ENCODE measurements at regions not wholly inside any gene's neighbourhood (a gene's known extent, or its start where the extent isn't known, plus 50 kb on each side); places are given as distances from the start of the nearest gene placed in this dataset.

- TF ChIP-seq CTCF (IDR thresholded peaks at IDR 0.05): no peak
- TF ChIP-seq POLR2A (IDR thresholded peaks at IDR 0.05): no peak
Measured at GRCh38 chr14:66104486-66104885, 381.7 kb upstream of the CCDC196 start.
